ENCODE measurements at regions not wholly inside any gene's neighbourhood (a gene's known extent, or its start where the extent isn't known, plus 50 kb on each side); places are given as distances from the start of the nearest gene placed in this dataset.

DNA sequence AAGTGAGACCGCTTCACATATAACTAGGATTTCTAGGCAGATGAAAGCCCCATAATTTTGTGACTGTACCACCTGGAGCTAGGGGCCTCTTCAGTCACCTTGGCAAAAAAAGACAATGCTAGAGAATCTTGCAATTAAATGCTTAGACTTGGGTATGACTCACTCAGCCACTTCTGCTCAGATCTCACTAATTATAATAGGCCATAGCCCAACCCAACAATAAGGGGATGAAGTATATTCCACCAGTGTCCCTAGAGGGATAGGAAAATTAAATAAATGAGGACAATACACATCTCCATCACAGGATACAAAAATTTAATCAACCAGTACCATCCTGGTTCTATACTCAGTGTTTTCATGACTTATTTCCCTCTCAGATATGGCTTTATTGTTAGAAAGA, 1079.9 kb upstream of the C9orf72 start:
- no peak for DNase-seq

DNA sequence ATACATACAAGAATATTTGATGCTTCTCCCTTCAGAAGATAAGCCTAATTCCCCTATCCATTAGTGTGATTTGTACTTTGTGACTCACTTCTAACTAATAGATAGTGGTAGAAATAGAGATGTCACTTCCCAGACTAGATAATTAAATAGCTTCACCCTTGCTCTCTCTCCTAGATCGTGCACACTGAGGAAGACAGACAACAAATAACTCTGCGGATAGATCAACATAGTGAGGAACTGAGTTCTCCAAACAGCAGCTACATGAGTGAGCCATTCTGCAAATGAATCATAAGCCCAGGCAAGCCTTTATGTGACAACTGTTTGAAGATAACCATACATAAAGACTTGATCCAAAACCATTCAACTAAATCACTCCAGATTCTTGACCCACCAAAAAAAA, 1083.4 kb upstream of the C9orf72 start:
- DNase-seq, result no peak

DNA sequence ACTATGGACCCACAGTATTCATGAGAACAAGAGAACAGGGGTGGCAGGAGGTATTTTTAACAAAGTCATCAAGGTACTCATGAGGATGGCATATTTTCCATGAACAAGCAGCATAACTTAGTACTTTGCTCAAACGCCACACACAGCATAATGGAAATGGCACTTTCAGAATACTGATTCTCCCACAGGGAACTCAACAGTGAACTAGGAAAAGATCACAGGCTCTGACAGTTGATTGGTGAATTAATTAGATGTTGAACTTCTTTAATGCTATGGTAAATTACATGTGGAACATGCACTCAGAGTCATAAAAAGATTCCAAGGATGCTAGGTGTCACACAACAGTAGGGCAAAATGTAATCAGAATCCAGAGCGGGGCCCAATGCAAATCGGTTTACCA, 1088.6 kb upstream of the C9orf72 start:
- DNase-seq, result no peak

DNA sequence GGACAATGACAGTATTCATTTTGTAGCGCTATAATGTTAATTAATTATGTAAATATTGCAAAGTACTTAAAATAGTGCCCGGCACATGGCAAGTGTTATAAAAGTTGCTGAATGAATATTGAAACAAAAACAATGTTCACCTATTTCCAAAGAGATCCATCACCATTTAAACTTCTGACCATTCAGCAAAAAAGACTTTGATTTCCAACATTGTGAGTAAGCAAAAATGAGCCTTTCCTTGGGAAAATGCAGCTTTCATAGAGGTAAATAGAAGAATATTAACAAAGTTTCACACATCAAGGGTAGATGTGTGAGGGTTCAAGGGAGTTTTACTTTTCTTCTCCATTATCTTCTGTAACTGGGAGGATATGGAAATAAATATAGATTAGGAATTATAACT, 1089.4 kb upstream of the C9orf72 start:
- no peak for DNase-seq

DNA sequence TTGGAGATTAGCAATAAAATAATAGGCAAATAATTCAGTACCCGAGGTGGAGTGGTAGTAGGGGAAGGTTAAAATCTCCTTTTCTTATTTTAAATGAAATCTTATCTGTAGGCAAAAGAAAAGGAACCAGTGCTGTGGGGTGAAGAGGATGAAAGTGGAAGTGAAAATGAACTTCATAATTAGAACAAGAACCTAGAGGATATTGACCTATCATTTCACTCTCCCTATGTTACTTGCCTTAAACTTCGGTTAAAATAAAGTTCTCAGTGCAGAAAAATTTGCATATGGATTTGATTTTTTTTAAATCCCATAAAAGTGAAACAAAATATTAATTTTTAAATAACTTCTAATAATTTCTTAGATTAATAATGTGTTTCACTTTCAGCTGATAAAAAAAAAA, 1094.9 kb upstream of the C9orf72 start:
- DNase-seq, result no peak

DNA sequence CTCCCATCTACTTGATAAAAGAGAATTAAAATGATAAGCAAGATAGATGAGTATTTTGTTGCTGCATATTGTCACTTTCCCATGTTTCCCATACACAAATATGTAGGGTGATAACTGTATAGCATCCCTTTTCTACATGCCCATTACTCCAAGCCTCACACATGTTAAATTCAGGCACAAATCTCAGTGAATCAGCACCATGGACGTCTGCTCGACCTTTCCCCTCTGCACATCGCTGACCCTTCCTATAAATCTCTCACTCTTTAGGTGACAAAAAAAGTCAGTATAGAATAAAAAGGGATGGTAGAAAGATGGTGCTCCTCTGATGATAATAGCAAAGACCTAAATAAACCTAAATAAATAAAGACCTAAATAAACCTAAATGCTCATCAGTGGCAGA, 1097.7 kb upstream of the C9orf72 start:
- DNase-seq, result no peak

DNA sequence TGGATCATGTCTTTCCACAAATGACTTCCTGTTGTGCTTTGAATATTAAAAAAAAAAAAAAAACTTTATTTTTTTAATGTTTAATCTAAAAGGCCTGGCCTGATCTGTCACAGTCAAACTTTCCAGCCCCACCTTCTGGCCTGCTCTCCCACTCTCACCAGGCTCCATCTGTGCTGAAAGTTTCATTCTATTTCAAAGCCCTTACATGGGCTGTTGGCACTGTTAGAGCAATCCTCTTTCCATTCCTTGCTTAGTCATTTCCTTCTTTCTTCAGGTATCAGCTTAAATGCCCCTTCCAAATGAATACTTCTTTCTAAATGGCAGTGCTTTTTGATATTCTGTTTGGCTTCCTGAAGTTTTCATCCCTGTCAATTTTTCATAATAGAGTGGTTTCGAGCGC, 1104.8 kb upstream of the C9orf72 start:
- no peak for DNase-seq

DNA sequence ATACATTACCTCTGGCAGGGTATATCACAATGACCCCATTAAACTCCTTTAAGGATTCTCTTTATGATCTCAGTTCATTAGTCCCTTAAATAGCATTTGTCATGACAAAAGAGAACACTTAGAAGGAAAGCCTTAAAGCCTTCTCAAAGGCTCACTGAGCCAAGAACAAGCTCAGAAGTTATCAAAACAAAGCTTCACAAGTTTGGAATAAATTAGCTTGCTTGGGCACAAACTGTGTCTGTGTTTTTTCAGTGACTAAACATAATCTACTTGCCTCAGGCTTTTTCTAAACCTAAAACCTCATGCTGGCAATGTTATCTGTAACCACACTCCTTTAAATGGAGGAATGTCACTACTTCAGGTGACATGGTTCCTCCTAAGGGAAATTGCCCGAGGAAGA, 1114.9 kb upstream of the C9orf72 start:
- no peak for DNase-seq

DNA sequence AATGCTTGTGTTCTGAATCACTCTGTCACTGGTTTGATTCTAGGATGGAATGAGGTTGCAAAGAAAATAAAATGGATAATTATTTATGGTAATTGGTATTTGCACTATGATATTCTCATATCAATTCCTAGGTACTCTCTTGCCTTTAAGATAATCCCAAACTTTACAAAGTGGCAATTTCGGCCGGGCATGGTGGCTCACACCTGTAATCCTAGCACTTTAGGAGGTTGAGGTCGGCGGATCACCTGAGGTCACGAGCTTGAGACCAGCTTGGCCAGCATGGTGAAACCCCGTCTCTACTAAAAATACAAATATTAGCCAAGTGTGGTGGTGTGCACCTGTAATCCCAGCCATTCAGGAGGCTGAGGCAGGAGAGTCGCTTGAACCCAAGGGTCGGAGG, 1118.7 kb upstream of the C9orf72 start:
- no peak for DNase-seq

DNA sequence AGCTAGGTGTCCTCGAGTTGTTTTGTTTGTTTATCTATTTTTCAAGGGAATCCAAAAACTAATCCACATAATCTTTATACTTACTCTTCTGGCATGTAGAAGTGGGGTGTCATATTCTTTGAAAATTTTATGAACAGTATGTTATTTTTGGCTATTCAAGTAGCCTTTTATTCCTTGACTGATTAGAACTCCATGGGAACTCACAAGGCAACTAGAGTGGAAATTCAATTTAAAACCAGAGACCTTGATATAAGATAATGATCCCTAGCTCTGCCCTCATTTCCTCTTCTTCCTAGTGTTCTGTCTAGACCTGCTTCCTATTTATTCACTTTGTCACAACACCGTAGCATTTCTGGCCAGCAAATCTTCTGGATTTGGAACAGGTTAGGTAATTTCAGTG, 1123.7 kb upstream of the C9orf72 start:
- DNase-seq, result no peak

DNA sequence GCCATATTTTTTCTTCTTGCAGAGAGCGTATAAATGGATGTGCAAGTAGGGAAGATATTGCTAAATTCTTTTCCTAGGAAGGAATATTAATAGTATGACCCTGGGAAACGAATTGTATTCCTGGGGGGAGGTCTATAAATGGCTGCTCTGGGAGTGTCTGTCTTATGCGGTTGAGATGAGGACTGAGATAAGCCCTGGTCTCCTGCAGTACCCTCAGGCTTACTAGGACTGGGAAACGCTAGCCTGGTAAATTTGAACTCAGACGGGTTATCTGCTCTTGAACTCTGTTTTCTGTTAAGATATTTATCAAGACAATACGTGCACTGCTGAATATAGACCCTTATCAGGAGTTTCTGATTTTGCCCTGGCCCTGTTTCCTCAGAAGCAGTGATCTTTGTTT, 1126.4 kb upstream of the C9orf72 start:
- no peak for DNase-seq

DNA sequence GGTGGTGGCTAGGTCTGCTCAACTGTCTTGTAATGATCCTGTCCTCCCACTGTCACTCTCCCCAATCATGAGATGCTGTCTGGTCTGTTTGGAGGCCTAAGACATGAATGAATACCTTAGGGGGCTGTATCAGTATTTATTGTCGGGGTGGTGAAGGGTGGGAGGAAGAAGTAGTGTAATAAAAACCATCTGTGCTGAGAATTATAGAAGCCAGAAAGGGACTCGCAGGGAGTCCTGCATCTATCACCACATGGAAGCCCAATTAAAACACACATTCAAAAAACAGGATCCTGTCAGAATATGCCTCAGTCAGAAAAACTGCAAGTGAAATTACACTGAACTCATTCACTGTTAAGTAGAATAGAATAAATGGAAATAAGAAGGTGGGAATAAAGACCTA, 1134.3 kb upstream of the C9orf72 start:
- DNase-seq, result no peak

DNA sequence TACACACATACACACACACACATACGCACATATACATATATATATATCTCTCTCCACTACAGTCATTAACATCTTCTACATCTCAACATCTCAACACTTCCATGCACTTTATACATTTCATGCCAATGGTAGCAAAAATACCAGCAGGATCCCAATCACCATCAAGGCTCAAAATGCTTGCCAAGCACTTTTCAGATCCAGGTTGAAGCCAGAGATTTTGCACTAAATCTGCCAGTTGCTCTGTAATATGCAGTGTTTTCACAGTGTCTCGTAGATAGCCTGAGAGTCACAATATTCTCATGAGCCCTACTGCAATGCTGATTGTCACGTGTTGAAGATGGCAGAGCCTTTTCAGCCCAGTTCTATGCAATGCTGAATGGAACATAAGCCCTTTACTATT, 1140.9 kb upstream of the C9orf72 start:
- DNase-seq, result no peak

DNA sequence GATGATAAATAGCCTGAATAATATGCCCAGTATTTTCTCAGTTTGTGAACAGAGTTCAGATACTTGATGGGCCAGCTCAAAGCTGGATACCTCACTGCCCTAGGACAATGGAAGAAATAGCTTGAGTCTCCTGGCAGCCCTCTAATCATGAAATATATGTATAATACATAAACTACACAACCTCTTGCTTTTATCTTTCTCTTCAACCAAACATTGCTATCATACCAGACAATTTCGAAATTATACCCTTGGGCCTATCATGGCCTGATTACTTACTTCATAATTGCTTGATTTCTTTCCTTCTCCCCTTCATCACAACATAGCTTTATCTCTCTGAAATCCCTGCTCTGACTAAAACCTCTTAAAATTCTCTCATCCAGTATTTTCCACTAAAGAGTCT, 1144.9 kb upstream of the C9orf72 start:
- DNase-seq, result no peak

DNA sequence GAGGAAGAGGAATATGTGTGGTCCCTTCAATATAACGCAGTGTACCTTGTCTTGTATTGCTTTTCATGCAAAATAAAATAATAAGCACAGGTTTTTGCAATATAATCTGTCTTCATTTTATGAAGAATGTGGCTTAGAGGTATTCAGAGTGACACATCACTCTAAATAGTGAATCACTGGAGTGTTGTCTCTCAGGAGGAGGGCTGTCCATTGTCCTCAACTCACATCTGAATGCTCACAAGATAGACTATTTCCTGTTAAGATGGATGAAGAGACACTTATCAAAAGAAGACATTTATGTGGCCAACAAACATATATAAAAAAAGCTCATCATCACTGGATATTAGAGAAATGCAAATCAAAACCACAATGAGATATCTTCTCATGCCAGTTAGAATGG, 1147.5 kb upstream of the C9orf72 start:
- DNase-seq, result no peak

DNA sequence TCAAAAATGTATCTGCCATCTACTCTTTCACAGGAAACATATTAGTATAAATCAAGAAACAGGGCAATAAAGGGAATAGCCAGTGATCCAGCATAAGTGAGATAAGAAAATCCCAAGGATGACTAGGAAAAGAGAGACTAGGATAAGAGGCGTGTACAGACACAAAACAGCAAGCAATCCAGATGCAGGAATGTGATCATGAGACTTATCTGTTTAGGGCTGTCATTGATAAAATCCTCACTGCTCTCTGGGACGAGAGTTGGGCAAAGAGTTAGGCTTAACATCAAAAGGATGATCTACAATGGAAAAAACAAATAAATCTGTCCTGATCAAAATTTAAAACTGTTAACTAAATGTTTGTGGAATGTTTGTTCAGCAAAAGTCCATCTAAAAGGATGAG, 1156.8 kb upstream of the C9orf72 start:
- DNase-seq, result no peak

DNA sequence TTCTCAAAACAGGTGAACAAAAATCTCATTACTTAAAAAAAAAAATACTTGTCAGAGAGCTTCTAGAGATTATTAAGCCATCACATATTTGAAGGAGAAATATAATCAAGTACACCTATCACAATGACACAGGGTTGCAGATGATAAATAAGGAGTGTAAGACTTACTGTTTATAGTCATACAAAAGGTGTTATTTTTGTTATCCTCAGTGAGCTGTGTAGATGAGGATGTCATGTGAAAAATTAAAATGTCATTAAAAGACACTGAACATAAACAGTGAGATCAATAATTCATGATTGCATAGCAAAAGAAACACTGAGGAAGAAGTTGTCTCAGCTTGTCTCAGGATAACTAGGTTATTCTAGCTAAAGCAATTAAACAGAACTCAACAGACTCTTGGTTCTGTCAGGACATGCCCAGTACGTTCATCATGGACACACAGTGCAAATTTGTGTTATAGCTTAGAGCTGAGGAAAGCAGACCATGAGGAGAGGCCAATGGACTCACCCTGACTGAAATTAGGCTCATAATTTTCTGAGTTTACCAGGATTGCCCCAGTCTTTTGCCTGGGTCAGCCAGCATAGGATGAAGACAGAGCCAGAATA, 1162.6 kb upstream of the C9orf72 start:
- no peak for DNase-seq

DNA sequence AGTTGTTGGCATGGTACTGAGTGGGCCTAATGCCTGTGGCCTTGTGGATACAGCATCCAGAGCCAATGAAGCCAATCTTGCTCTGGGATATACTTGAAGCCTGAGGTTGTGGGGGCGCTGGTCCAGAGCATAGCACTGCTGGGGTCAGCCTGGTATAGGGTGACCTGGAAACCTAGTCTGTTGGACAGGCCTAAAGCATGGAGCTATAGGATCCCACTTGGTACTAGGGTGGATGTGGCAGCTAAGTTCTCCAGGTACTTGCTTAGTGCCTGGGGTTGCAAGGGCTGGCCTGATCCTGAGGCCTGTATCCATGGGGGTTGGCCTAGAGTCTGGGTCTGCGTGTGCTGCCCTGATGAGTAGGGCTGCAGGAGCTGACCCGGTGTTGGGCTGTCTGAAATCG, 1168.2 kb upstream of the C9orf72 start:
- DNase-seq, result no peak

DNA sequence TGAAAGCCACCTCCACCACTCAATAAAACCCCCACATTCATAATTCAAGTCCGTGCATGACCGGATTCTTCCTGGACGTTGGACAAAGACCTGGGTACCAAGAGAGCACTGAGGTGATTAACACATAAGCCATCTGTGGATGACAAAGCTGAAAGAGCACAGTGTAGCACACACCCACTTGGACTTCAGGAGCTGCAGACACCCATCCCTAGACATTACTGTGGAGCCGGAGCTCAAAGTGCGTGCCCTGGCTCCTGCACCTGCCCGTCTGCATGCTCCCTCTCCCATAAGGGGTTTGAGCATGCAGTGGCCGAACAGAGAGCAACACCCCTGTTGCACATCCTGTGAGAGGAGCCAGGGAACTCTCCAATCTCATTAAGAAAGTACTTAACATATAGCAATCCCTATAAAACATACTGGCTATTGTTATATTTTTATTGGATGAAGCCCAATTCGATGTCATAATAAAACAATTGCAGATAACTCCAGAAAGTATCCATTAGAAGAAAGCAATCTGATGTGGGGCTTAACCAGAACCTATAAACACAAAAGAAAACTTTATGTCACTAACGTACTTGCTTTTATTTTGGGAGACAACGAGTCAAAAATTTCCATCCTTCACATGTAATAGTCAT, 1174.2 kb upstream of the C9orf72 start:
- no peak for DNase-seq

DNA sequence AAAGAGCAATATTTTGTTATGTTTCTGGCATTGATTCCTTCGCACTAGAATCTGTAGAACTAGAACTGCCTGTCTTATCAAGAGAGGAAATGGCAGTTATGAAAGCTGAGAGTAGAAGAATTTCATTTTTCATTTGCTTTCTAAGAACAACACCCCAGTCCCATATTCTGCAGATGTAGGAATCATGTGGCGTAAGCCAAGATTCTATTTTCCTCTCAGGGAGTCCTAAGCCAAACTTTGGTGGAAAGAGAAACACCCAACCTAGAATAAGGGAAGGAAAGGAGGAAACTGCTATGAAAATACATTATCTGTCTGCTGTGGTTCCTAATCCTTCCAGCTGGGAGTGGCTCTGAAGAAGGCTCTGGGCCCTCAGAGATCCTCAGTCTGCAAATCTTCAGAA, 1176.9 kb upstream of the C9orf72 start:
- no peak for DNase-seq

DNA sequence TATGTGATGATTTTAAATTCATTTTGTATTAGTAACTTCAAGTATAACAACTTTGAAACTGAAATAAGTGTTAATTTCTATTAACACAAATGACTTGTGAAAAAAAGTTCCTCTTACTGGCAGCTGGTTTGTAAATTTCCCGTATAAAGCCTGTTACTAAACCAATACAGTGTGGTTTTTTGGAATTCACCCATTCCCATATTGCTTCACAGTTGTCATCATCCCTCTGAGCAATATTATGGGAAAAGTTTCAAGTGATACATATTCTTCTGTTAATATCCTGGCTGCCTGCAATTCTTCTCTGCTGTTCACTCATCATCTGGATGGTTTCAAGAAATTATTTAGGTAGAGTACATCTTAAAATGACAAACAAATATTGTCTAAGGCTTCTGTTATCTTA, 1185.1 kb upstream of the C9orf72 start:
- no peak for DNase-seq

DNA sequence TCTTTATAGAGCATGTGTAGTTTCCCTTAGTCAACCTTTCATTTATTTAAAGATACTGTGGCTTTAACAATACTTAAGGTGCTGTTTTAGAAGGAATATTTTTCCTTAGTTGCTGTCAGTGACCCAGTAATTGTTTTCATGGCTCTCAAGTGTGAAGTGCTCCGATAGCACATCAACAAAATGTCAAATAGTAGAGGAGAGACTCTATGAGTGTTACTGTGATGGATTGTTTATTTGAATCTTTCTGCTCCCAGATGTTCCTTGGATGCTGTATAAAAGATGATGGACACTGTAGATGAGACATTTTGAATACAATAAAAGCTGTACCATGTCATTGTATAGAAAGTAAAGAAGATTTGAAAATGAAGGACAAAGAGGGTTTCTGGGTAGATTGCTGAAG, 1185.7 kb upstream of the C9orf72 start:
- DNase-seq, result no peak

DNA sequence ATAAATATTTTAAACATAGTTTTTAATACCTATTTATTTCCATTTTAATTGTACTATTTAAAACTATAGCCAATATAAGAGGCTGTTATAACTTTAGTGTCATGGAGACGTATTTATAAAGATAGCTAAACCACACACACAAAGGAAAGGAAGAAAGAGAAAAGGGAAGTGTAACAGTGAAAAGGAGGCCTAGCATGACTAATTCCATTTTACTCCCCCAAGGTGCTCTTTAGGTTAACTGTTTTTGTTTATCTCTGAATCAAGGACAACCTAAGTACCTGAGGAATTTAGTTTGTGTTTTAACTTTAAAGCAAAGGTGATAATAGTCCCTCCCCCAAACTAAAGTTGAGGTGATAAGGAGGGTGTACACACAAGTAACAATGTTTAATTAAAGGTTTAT, 1188.9 kb upstream of the C9orf72 start:
- no peak for DNase-seq

DNA sequence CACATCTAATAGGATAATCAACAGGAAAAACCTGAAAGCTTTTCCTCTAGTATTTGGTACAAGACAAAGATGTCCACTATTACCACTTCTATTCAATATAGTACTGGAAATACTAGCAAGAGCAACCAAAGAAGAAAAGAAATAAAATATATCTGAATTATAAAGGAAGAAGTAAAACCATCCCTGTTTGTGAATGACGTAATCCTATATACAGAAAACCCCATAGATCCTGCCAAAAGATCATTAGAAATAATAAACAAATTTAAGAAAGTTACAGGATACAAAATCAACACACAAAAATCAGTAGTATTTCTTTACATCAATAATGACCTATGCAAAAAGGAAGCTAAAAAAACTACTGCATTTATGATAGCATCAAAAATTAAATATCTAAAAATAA, 1191.3 kb upstream of the C9orf72 start:
- DNase-seq, result no peak

DNA sequence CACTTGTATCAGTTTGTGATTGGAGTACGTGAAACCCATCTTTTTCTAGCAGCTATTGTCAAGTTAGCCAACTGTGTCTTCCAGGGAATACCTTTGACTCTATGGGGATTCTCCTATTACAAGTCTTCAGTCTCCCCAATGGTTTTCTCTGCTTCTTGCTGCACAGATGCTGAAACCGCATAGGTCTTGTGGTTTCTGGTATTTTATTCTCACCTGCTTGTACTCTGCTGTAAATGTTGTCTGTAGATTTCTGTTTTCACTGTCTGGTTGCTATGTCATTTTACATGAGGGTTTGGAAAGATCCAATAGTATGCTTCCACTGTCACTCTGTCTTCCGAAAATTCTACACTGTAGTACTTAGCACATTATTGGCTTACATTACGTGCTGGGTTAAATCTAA, 1196.9 kb upstream of the C9orf72 start:
- DNase-seq, result no peak

DNA sequence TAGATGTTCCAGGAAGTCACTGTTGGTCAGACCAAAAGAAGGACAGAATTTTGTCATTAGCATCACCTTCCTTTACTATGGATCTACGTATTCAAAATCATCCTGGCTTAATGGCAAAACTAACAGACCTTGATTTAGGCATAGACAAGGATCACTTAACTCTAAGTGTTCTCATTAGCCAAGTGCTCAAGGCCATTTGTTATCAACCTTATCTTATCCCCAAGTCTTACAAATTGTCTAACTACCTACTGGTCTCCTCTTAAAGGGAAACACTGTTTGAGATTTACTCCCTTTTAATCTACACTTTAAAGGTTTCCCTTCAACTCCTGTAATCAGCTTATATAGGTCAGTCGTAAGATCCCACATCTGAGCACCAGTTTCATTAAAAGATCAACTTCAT, 1197.5 kb upstream of the C9orf72 start:
- no peak for DNase-seq

Measured in bone marrow (tissue), 2 donors.